H54 (cell line): ENCODE measurements at regions not wholly inside any gene's neighbourhood (a gene's known extent, or its start where the extent isn't known, plus 50 kb on each side); places are given as distances from the start of the nearest gene placed in this dataset.

Experiments used
- DNase-seq: peaks from one replicate; pipeline ENCODE4 v3.0.0; 2011; ENCODE audit warnings: low spot score, mixed read lengths; ENCODE audit not compliant: insufficient read length
- FAIRE-seq: peaks from 3 replicates; lab custom pipeline; 2011; peaks lifted over from hg19 to GRCh38; lab: Jason Lieb, UNC
- POLR2A ChIP-seq: IDR thresholded peaks from 2 replicates; pipeline ENCODE4 v1.6.1; 2011; ENCODE audit warnings: low read depth, mild to moderate bottlenecking, low read length

DNA sequence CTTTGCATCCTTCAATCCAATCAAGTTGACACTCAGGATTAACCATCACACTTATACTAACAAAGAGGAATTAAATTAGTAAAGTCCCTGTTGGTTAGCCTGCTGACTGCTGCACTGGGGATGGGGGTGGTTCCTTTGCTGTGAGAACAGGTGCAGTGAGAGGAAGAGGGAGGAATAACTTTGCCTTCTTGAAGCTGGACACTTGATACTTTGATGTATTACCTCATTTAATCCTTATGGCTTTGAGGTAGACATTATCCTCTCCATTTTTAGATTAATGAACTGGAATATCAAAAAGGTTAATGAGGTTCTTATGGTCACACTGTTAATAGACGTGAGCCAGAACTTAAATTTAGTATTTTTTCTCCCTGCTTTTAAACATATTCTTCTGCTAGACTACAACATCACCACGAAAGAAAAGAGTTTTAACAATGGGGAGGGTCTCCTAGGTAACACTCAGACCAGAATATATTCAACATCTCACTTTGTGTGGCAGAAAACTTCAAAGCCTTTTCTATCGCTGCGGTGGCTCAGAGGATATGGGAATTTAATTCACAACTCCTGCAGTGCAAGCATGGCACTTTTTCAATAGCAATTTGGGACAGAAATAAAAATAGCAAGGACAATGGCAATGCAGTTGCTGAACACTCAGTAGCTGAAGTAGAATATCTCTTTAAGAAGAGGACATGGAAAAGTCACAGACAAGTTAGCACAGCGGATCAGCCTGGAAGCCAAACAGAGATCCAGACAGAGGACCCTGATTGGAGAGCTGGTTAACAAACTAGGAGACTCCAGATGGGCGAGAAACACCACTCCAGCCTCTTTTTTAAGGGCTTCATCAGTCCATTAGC lies 68.8 kb upstream of the DNAH14 start:
- FAIRE-seq (no peak), DNase-seq (no peak)
- TF ChIP-seq POLR2A = no peak

DNA sequence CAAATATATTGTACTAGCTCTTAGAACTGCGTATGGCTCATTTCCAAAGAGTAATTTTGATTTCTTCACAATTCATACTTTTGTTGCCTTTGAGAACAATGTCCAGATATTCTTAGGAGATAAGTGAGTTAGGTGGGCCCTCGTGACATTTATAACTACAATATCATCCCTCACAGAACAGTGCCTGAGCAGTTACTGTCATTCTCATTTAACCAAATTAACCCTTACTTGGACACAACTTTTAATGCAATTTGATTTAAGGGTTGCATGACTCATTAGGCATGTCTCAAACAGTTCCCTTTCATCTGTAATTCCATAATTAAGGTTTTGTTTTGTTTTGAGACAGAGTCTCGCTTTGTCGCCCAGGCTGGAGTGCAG lies 68.1 kb upstream of the DNAH14 start:
- no peak for TF ChIP-seq POLR2A
- FAIRE-seq (no peak), DNase-seq (no peak)

DNA sequence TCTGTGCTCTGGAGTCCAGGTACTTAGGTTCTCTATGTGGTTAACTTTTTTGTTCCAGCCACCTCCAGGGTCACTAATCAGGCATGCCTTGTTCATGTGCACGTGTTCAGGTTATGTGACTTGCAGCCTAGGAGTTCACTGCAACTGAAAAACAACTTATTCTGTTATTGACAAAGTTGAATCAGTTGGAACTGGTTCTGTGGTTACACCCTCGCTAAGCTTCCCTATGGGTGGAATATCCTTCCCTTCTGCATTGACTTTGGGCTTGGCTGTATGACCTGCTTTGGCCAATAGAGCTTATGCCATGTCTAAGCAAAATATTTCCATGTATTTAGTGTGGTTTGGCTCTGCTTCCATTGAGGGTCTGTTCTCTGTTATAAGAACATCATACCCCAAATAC lies 66.0 kb upstream of the DNAH14 start:
- FAIRE-seq = no peak

DNA sequence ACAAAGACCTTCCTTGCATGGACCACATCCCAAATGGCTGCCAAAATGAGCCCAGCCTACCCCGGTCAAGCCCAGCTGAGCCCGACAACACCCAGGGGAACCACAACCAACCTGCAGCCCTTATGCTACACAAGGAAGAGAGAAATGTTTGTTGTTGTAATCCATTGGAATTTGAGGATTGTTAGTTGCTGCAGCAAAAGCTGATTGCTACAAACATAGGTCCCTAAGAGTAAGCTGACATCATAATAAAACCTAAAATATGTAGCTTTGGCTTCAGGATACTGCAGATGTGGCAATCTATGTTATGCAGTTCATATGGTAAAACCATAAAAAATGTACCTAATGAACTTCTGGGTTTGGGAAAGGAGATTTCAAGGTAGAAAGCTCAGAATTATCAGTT lies 65.5 kb upstream of the DNAH14 start:
- no peak for DNase-seq
- FAIRE-seq = no peak
- TF ChIP-seq POLR2A = no peak

More for the DNA sequence above, 66.0 kb upstream of the DNAH14 start:
- DNase-seq = no peak
- no peak for TF ChIP-seq POLR2A

DNA sequence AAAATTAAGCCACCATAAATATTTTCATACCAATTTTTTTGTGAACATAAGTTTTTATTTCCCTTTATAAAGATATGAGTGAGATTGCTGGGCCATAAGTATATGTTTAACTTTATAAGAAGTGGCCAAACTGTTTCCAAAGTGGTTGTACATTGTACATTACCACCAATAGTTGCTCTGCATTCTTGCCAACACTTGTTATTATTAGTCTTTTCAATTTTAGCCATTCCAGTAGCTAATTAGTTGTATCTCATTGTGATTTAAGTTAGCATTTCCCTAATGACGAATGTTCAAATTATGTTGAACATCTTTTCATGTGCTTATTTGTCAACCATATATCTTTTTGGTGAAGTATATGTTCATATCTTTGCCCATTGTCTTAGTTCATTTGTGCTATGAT lies 64.0 kb upstream of the DNAH14 start:
- DNase-seq (no peak), FAIRE-seq (no peak)
- no peak for TF ChIP-seq POLR2A

DNA sequence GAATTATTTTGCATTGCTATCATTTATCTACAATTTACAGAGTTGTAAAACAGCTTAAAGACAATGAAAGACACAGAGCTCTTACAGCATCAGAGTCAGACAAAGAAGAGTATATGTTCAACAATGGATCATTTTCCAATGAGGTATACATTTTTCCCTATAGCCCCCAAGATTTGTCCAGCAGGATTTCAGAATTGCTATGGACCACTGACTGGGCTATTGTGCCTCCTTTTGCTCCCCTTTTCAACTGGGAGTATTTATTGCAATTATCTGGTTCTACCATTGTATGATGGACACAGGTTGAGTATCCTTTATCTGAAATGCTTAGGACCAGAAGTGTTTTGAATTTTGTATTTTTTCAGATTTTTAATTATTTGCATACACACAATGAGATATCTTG lies 62.5 kb upstream of the DNAH14 start:
- no peak for TF ChIP-seq POLR2A
- FAIRE-seq (no peak), DNase-seq (no peak)

DNA sequence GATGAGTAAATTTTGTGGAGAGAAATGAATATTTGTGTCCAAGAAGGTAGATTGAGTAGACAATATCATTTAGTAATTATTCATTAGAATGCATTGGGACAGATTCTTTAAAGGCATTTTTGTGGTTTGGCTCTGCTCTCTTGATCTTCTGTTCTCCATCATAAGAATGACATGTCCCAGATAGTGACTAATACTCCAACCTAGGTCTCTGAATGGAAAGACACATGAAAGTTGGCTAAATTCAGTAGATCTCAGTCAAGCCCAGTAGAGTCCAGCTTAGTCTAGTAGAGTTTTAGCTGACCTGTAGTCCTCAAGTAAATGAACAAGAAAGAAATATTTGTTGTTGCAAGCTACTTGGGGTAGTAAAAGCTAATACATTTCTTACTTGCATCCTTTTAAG lies 61.8 kb upstream of the DNAH14 start:
- DNase-seq = no peak
- no peak for FAIRE-seq
- TF ChIP-seq POLR2A = no peak

DNA sequence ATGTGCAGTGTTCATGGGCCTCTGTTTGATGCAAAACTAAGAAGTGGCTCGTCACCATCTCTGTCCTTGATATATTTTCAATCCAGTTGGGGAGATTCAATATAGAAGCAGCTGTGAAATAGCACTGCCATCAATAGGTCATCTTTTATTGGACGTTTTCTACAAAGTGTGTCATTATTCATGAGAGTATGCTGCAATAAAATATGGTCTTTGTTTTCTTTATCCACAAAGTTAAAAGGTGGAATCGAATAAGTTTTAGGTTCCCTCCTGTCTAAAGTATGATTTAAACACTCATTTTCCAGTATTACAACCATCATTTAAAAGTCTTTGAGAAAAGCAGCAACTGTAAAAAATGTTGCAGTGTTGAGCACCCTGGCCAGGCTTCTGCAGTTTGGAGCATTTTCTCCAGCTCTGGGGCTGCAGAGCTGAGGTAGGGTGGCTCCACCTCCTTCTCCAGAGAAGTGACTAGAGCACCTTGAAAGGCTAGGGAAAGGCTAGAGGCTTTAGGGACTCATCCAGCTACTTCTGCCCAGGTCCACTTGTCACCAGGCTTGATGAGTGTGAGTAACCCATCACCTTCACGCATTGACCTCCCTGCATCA lies 56.5 kb upstream of the DNAH14 start:
- DNase-seq = no peak
- FAIRE-seq = no peak
- TF ChIP-seq POLR2A = no peak

DNA sequence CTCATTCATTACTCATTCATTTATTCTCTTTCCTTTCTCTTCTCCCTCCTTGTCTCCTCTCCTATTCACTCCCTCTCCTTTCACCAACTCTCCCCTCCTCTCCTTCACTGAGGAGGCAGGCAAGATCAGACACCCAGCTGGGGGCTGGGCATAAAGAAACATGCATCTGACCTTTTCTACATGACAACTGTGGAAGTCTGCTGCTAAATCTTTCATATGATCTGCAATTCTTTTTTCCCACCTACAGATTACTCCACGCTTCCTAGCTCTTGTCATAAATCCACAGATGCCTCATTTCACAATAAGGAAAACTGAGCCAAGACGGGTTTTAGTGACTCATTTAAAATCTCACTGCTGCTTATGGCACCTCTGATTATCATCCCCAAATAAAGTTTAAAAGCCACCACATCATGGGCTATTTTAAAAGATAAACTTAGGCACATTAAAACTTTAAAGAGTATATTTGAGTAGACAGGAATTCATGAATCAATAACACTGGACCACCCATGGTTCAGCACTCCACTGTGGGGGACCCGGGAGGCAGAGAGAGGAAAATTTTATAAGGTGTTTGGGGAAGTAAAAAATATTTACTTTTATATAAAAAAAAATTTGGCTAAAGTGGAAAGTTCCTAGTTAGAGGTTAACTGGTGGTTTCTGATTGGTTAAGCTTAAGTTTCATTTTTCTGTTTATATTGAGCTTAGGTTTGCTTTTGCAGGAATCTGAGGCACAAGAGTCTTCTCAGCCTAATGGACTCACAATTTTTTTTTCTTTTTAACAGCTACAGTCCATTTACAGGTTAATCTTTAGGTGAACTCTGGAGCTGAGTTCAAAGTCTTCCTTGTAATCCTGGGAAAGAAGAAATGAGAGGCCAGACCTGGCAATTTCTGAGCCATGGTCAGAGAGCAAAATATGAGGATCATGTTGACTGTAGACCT lies 55.8 kb upstream of the DNAH14 start:
- no peak for FAIRE-seq
- TF ChIP-seq POLR2A = no peak
- no peak for DNase-seq

DNA sequence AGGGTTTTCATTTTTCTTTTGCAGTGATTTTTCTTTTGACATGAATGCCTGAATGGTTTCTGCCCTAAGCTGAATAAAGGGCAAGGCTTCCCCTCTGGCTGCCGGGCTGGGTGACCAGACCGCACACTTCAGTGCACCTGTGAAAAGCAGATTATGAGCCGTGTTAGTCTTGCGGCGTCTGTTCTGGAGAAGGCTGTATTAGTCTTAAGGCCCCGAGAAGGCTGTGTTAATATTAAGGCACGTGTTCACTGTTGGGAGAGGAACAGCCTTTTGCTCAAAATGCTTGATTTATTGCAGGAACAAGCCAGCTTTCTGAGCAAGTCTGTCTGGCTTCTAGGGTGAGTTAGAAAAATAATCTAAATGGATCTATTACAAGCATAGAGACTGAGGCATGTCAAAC lies 54.7 kb upstream of the DNAH14 start:
- TF ChIP-seq POLR2A = no peak
- FAIRE-seq (no peak), DNase-seq (no peak)

DNA sequence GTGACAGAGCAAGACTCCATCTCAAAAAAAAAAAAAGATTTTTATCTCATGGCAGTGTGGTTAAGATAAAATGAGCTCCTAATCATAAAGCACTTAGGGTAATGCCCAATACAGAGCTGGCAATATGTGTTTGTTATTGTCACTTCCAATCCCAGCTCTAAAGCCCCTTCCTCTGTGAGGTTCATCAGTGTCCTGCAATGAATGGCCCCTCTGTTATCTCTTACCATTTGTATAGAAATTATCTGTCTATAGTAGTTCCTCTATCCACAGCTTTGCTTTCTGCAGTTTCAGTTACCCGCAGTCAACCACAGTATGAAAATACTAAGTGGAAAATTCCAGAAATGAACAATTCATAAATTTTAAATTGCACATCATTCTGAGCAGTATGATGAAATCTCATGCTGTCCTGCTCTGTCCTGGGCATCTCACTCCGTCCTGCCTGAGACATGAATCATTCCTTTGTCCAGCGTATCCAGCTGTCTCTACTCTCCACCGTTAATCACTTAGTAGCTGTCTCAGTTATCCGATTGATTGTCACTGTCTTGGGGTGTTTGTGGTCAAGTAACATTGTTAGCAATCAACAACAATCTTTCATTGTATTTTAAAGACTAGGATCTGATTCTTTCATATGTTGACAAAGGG lies 50.2 kb upstream of the DNAH14 start:
- no peak for TF ChIP-seq POLR2A
- no peak for DNase-seq
- FAIRE-seq = no peak
